Motor neuron (in vitro differentiated cells): ENCODE measurements at regions not wholly inside any gene's neighbourhood (a gene's known extent, or its start where the extent isn't known, plus 50 kb on each side); places are given as distances from the start of the nearest gene placed in this dataset.
"Not testable (repeated sequence)": the region's sequence is repeated elsewhere in the genome, so short reads cannot be mapped to it uniquely, and the experiment has no call there.

Experiments
- ATAC-seq, 8 experiments: fragments of 200-7000 bp; cut with Tn5 transposase; replicated peaks in 6 of 8; 2 replicates each; pipeline ENCODE4 v1.8.0; 2021; ENCODE audit warnings: mild to moderate bottlenecking in 8 of 8, moderate library complexity in 8 of 8
- H3K27ac ChIP-seq, 2 donors: fragments of 250-450 bp; sonication (Bioruptor Pico); 2 replicates each; pipeline ENCODE4 v1.9.0; 2021; ENCODE audit warnings: antibody characterized with exemption in 2 of 2, mild to moderate bottlenecking in 2 of 2, moderate library complexity in 1 of 2
- H3K4me1 ChIP-seq, 2 donors: fragments of 250-450 bp; sonication (Bioruptor Pico); replicated peaks in 1 of 2; 2 replicates each; pipeline ENCODE4 v1.6.1; 2021; ENCODE audit warnings: antibody characterized with exemption in 2 of 2, mild to moderate bottlenecking in 2 of 2, moderate library complexity in 1 of 2
- H3K4me3 ChIP-seq, 5 donors: fragments of 250-450 bp; sonication (Bioruptor Pico); 2 replicates each; pipeline ENCODE4 v1.9.0; 2021; ENCODE audit warnings: antibody characterized with exemption in 5 of 5, mild to moderate bottlenecking in 5 of 5, moderate library complexity in 4 of 5
- WGBS, 10 experiments: fragments of 450-650 bp; shearing (Covaris generic); methylation state at CpG; one replicate each; pipeline ENCODE4 v1.0.0; 2022; 5-methylcytosine and 5-hydroxymethylcytosine counted together
- in situ Hi-C, 9 experiments: fragments of 400-800 bp; cut with MboI; loops; one replicate each; pipeline ENCODE4 v1.15.0; 2021; ENCODE audit warnings: low sequenced_read_pairs in 9 of 9, low pct_unique_long_range_greater_than_20kb in 2 of 9; ENCODE audit not compliant: unreplicated experiment in 9 of 9

DNA sequence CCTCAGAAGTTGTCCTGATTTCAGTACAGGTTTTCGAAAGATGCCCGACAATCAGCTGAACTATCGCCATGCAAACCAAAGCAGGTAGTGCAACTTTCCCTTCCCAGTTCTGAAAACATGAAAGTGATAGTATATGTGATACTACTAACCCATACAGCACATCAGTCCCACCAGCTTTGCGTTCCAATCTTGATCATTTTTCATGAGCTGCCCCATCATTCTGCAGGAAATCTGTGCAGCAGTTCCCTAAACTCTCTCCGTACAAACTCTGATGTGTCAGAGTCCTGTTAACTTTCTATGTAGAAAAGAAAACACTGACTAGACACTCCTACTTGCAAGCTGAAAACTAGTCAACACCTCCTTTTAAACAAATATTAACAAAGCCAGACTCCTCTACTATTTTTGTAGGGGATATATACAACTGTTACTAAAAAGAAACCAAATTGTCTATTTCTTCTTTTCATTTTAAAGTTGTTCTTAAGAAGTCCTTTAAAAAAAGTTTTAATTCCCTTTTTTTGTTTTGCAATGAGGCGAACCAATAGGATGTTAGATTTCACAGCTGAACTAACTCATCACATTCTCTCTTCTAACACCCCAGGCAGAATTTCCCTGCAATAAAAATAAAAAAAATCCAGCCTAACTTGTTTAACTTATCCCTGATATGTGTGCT lies 99.6 kb upstream of the DST start:
- peak in 2 of 8 experiments; percentile 27 to 48 for ATAC-seq

DNA sequence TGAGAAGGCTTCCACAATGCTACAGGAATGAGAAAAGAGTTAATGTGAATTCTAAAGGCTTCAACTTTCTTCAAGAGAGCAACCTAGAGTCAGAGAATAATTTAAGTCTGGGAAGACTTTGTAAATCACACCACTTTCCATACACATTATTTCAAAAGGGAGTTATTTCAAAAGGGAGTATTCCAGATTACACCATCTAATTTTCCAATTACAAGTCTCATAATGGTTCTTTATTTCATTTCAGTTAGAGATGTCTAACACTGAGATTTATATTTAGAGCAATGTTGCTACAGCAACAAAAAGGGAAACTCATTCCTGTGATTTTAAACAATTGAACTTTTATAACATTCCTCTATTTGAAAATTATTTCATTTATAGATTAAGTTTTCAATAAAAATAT lies 98.8 kb upstream of the DST start:
- no peak for ATAC-seq
- in situ Hi-C loops, result no loop called here
- Histone ChIP-seq H3K27ac (no peak overlapping the region), H3K4me1 (peaks cover 0 to 5% of the 10 kb centered on the region in 2 donors), H3K4me3 (no peak overlapping the region)

More for the DNA sequence above, 99.6 kb upstream of the DST start:
- Histone ChIP-seq H3K4me3 (no peak overlapping the region), H3K4me1 (peaks cover 0 to 5% of the 10 kb centered on the region in 2 donors), H3K27ac (no peak overlapping the region)
- in situ Hi-C loops, result no loop called here
- WGBS, 10 experiments, result 14 to 90% (median 61%) methylated on average over 1 to 6 of the region's 6 CpGs; no CpG with 5 or more reads in 1 of the 10 experiments

DNA sequence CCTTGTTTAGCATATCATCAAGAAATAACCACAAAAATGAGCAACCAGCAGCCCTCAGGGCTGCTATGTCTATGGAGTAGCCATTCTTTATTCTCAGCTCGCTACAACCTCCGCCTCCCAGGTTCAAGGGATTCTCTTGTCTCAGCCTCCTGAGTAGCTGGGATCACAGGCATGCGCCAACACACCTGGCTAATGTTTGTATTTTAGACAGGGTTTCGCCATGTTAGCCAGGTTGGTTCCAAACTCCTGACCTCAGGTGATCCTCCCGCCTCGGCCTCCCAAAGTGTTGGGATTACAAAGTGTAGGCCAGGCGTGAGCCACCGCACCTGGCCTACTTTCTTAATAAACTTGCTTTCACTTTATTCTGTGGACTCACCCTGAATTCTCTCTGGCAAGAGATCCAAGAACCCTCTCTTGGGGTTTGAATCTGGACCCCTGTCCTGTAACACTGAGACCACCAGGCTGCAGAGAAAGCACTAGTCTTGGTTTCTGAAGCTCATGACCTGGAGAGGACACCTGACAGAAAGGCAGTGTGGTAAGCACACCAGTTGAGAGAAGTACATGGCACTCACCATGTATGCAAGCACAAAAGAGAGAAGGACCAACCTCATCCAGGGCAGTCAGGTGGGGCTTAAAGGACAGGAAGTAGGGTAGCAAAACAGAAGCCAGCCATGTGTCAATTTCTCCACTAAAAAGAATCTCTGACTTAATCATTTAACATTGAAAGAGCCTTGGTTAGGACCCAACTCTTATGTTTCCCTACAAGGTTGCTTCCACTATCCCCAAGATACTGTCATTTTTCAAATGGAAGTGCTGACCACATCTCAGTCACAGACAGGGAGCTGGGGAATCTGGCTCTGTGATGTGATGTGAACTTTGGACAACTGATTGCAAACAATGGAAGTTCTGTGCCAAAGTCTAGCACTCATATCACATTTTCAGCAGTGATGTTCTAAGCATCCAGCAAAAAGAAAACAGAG lies 97.4 kb upstream of the DST start:
- H3K4me3 ChIP-seq, result no peak overlapping the region
- 93 to 100% (median 100%) methylated on average over 1 to 3 of the region's 8 CpGs; no CpG with 5 or more reads in 5 of the 10 experiments for WGBS, 10 experiments
- in situ Hi-C loops, result no loop called here
- no peak for ATAC-seq
- peaks cover 0 to 5% of the 10 kb centered on the region in 2 donors for H3K4me1 ChIP-seq
- no peak overlapping the region for H3K27ac ChIP-seq

DNA sequence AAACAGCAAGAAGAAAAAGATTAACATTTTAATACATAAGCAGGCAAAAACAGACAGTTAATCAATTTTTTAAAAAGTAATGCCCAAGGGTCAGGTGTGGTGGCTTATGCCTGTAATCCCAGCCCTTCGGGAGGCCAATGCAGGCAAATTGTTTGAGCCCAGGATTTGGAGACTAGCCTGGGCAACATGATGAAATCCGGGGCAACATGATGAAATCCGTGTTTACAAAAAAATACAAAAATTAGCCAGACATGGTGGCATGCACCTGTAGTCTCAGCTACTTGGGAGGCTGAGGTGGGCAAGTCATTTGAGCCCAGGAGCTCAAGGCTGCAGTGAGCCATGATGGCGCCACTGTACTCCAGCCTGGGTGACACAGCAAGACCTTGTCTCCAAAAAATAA lies 94.1 kb upstream of the DST start:
- WGBS, 10 experiments, result 81 to 100% (median 93%) methylated on average over 2 to 4 of the region's 4 CpGs; no CpG with 5 or more reads in 1 of the 10 experiments
- no peak overlapping the region for H3K4me3 ChIP-seq
- in situ Hi-C loops, result no loop called here
- ATAC-seq, result no peak
- H3K27ac ChIP-seq, result no peak overlapping the region
- H3K4me1 ChIP-seq, result peaks cover 0 to 3% of the 10 kb centered on the region in 2 donors

DNA sequence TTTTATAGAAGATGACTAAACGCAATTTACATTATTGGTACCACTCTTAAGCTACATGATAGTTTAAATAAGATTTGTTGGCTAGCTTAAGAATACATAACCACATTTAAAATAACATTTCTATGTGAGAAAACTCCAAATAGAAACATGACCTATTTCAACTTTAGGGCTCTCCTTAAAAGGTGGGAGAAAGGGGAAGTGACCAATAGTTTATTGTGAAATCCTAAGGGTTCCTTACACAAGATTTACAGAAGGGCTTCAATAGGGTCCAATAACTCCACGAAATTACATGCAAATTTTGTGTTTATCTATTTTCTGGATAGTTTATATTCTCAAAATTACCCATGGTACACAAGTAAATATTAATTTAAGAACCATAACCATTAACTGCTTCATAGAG lies 91.6 kb upstream of the DST start:
- WGBS, 10 experiments, result 80 to 100% (median 93%) methylated on average over 1 to 2 of the region's 2 CpGs
- in situ Hi-C loops, result no loop called here
- ATAC-seq, result no peak
- H3K27ac ChIP-seq, result no peak overlapping the region
- no peak overlapping the region for H3K4me3 ChIP-seq
- H3K4me1 ChIP-seq, result no peaks in the 10 kb centered on the region

DNA sequence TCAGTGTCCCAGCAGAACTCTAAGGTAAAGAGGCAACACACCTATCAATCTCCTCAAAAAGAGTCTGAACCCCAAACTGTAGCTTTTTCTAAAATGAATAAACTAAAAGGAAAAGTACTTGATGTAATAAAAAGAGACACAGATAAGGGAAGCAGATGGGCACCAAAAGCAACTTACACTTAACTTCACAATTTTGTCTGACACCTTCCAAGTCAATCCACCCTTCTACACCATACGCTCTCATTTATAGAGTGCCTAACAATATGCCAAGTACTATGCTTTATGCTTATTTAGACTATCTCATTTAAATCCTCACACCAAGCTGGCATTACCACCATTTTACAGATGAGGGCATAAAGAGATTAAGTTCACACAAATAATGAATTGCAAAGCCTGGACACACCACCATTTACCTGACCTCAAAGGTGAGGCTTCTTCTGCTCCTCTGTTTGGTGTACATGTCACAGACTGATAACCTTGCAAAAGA lies 90.6 kb upstream of the DST start:
- no peak overlapping the region for H3K27ac ChIP-seq
- no peaks in the 10 kb centered on the region for H3K4me1 ChIP-seq
- no peak overlapping the region for H3K4me3 ChIP-seq
- 83 to 100% (median 100%) methylated on average over 1 of the region's 1 CpG; no CpG with 5 or more reads in 3 of the 10 experiments for WGBS, 10 experiments
- in situ Hi-C loops, result no loop called here
- ATAC-seq, result no peak

DNA sequence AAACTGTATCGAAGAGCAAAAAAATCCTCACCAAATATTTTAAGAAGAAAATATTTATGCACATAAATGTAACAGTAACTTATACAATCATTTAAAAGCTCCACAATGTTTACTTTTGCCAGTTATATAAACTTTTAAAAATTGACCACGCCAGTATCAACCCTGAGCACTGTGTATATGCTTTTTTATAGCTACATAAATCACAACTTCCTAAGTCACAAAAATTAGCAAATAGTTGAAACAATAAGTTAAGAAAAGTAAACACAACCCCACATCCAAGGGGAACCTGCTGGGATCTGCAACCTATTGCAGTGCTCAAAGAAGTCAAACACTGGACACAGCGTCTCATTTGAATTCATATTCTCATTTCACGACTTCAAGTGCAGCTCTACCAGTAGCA lies 89.8 kb upstream of the DST start:
- in situ Hi-C loops, result no loop called here
- H3K27ac ChIP-seq, result no peak overlapping the region
- H3K4me1 ChIP-seq, result no peaks in the 10 kb centered on the region
- peak in 1 of 8 experiments; percentile 42 for ATAC-seq
- H3K4me3 ChIP-seq, result no peak overlapping the region
- WGBS, 10 experiments, result 36 to 100% (median 83%) methylated on average over 1 to 4 of the region's 4 CpGs; no CpG with 5 or more reads in 1 of the 10 experiments

DNA sequence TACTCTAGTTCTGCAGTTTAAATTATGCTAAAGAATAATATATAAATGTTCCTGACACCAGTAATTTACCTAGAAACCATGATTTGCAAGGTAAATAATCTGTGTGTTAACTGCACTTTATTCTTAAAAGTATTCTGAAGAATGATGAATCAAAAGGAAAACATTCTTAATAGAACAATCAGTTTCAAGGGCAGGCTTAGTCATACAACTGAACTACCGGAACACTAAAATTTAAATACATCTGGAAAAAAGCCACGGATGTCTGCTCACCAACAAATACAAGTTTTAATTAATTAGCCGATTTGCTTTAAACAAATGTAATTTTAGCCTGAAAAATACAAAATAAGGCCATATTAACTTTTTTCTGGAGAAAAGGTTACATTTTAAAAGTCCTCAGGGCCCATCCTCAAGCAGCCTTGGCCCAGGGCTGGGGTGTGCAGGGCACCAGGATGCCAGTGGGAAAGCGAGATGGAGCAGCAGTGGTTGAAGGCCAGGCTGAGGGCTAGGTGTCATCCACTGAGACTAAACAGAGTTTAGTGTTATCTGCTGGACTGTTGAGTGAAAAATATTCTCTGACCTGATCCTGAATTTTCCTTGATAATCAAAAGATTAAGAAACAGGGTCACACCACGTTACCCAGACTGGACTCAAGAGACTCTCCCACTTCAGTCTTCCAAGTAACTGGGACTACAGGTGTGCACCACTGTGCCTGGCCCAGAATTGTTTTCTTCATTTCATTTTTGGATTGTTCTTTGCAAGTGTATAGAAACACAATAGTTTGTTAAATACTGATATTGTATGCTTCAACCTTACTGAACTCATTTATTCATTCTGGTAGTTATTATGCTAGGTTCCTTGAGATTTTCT lies 88.2 kb upstream of the DST start:
- ATAC-seq, result peak in 3 of 8 experiments; percentile 49 to 58 (median 55)
- 10 to 100% (median 88%) methylated on average over 1 to 5 of the region's 5 CpGs for WGBS, 10 experiments

DNA sequence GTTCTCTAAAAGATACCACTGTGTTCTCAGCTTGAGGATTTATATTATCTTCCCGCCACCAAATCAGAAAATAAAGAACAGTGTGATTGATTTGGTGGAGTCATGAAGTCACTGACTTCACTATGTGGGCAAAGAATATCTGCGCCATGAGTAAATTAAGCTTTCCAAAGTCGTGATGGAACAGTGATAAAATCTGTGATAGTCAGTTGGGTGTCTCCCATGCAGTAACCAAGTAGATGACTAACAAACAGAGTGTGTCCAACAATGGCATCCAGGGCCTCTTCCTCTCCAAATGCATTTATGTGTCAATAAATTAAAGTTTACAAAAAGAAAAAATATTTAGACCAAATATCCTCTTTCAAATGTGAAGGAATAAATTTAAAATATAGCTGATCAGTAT lies 87.0 kb upstream of the DST start:
- peak in 2 of 8 experiments; percentile 62 to 69 for ATAC-seq
- 10 to 100% (median 91%) methylated on average over 1 to 3 of the region's 3 CpGs for WGBS, 10 experiments
- Histone ChIP-seq H3K4me1 (peaks cover 7 to 11% of the 10 kb centered on the region in 2 donors), H3K4me3 (no peak overlapping the region), H3K27ac (no peak overlapping the region)
- in situ Hi-C loops, result no loop called here

More for the DNA sequence above, 88.2 kb upstream of the DST start:
- Histone ChIP-seq H3K27ac (no peak overlapping the region), H3K4me3 (no peak overlapping the region), H3K4me1 (peaks cover 0 to 1% of the 10 kb centered on the region in 2 donors)
- in situ Hi-C loops, result no loop called here

DNA sequence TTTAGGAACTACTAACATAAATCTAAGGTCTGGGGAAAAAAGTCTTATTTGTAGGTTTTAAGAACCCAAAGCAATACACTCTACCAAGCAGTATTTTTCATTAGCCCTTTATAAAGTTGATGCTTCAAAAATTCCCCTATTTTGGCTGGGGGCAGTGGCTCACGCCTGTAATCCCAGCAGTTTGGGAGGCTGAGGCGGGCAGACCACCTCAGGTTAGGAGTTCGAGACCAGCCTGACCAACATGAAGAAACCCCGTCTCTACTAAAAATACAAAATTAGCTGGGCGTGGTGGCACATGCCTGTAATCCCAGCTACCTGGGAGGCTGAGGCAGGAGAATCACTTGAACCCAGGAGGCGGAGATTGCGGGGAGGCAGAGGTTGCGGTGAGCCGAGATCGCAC lies 86.5 kb upstream of the DST start:
- H3K4me3 ChIP-seq, in situ Hi-C loops, H3K27ac ChIP-seq, ATAC-seq: not testable (repeated sequence)
- peaks cover 7 to 11% of the 10 kb centered on the region in 2 donors for H3K4me1 ChIP-seq
- 97 to 100% (median 100%) methylated on average over 1 to 6 of the region's 10 CpGs; no CpG with 5 or more reads in 5 of the 10 experiments for WGBS, 10 experiments

DNA sequence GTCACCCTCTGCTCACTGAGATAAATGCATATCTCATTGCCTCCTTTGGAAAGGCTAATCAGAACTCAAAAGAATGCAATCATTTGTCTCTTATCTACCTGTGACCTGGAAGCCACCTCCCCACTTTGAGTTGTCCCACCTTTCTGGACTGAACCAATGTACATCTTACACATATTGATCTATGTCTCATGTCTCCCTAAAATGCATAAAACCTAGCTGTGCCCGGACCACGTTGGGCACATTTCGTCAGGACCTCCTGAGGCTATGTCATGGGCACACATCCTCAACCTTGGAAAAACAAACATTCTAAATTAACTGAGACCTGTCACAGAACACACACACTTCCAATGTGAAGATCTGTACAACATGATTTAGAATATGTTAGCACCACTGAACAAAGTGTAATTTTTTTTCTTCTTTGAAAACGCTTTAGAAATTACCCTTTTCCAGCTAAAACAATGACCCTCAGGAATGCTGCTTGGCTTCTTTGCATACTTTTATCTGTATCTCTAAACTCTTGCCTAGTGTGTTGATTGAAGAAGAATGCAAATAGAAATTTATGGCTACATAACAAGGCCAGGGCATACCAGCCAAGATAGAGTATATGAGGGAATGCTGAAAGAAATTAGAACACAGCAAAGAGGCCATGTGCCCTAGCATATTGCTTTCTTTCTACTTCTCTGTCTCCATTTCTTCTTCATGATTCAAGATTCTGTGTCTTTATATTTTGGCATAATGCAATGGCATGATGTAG lies 84.6 kb upstream of the DST start:
- in situ Hi-C loops, result no loop called here
- no peak overlapping the region for H3K27ac ChIP-seq
- peaks cover 7 to 16% of the 10 kb centered on the region in 2 donors for H3K4me1 ChIP-seq
- no peak overlapping the region for H3K4me3 ChIP-seq
- ATAC-seq, result peak in 1 of 8 experiments; percentile 37
- WGBS, 10 experiments, result 63 to 92% (median 82%) methylated on average over 1 to 4 of the region's 4 CpGs; no CpG with 5 or more reads in 2 of the 10 experiments

DNA sequence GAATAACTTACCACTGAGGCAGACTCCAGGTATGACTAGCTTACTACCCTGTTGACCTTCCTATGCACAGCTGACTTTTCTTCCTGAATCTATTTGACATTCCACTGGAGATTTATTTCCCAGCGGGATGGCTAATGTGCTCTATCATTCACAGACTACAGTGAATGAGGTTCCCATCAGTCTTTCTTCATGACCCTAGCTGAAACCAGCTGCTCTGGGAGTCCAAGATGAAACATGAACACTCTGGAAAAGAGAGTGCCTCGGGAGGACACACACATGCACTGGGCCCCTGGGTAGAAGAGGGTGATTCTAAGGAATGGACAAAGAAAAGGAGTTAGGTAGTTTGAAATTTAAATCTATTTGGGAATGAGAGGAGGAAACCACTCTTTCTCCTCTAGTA lies 82.6 kb upstream of the DST start:
- peak in 6 of 8 experiments; percentile 18 to 68 (median 57) for ATAC-seq
- peaks cover 7 to 16% of the 10 kb centered on the region in 2 donors for H3K4me1 ChIP-seq
- in situ Hi-C loops, result no loop called here
- WGBS, 10 experiments, result 60 to 100% (median 80%) methylated on average over 1 to 2 of the region's 2 CpGs; no CpG with 5 or more reads in 4 of the 10 experiments
- H3K4me3 ChIP-seq, result no peak overlapping the region
- peak overlapping the region in 1 of 2 donors; percentile 8 for H3K27ac ChIP-seq
